Liver (tissue), 8 donors: ENCODE measurements at regions not wholly inside any gene's neighbourhood (a gene's known extent, or its start where the extent isn't known, plus 50 kb on each side); places are given as distances from the start of the nearest gene placed in this dataset.

Source experiments
- DNase-seq: peaks from one replicate; pipeline ENCODE4 v3.0.0-alpha.2; 2017; ENCODE audit warnings: low spot score
- H3K27ac ChIP-seq, 2 donors: one replicate each; pipeline ENCODE4 v1.7.0; 2013; ENCODE audit warnings: inconsistent platforms in 2 of 2, low read length in 2 of 2, control low read depth in 1 of 2, low read depth in 1 of 2, mild to moderate bottlenecking in 1 of 2
- H3K27me3 ChIP-seq, 4 donors: one replicate each; pipeline versions ENCODE4 v1.6.1 to v1.7.0; 2013; ENCODE audit warnings: low read length in 3 of 4, inconsistent platforms in 1 of 4, mild to moderate bottlenecking in 1 of 4, moderate library complexity in 1 of 4; ENCODE audit not compliant: control insufficient read depth in 4 of 4, insufficient read depth in 4 of 4
- H3K36me3 ChIP-seq, 4 donors: one replicate each; pipeline versions ENCODE4 v1.6.1 to v1.7.0; 2013; ENCODE audit warnings: low read length in 3 of 4, mild to moderate bottlenecking in 3 of 4, low read depth in 1 of 4, moderate library complexity in 1 of 4; ENCODE audit not compliant: control insufficient read depth in 4 of 4, insufficient read depth in 3 of 4
- H3K4me1 ChIP-seq, 4 donors: one replicate each; pipeline versions ENCODE4 v1.6.1 to v1.7.0; 2013; ENCODE audit warnings: low read length in 3 of 4, mild to moderate bottlenecking in 3 of 4, moderate library complexity in 1 of 4; ENCODE audit not compliant: control insufficient read depth in 4 of 4, insufficient read depth in 4 of 4
- H3K4me3 ChIP-seq, 3 donors: one replicate each; pipeline versions ENCODE4 v1.6.1 to v1.7.0; 2013; ENCODE audit warnings: low read length in 3 of 3, control low read depth in 1 of 3, low read depth in 1 of 3, mild to moderate bottlenecking in 1 of 3
- H3K9ac ChIP-seq, 2 donors: one replicate each; pipeline ENCODE4 v1.7.0; 2013; ENCODE audit warnings: low read length in 2 of 2, mild to moderate bottlenecking in 2 of 2, moderate library complexity in 2 of 2, control low read depth in 1 of 2, low read depth in 1 of 2
- H3K9me3 ChIP-seq, 4 donors: one replicate each; pipeline versions ENCODE4 v1.6.1 to v1.7.0; 2013; ENCODE audit warnings: low read length in 3 of 4; ENCODE audit not compliant: control insufficient read depth in 4 of 4
- ATF3 ChIP-seq: IDR thresholded peaks from 2 replicates; pipeline ENCODE4 v1.6.1; 2016; ENCODE audit warnings: antibody characterized with exemption
- EGR1 ChIP-seq, 2 donors: IDR thresholded peaks; 2 replicates each; pipeline ENCODE4 v1.6.1; 2016 to 2018; ENCODE audit warnings: antibody characterized with exemption in 2 of 2, low read depth in 2 of 2
- FOXA1 ChIP-seq: IDR thresholded peaks from 2 replicates; pipeline ENCODE4 v1.6.1; 2016; ENCODE audit warnings: antibody characterized with exemption
- FOXA2 ChIP-seq: IDR thresholded peaks from 2 replicates; pipeline ENCODE4 v1.6.1; 2016; ENCODE audit warnings: antibody characterized with exemption
- GABPA ChIP-seq, 2 donors: IDR thresholded peaks in 1 of 2; conservative IDR thresholded peaks in 1 of 2; 2 replicates each; pipeline ENCODE4 v1.6.1; 2016; ENCODE audit warnings: antibody characterized with exemption in 2 of 2, mild to moderate bottlenecking in 1 of 2, moderate library complexity in 1 of 2
- HNF4A ChIP-seq, 2 donors: conservative IDR thresholded peaks; 2 replicates each; pipeline ENCODE4 v1.6.1; 2016; ENCODE audit warnings: antibody characterized with exemption in 2 of 2, mild to moderate bottlenecking in 2 of 2
- HNF4G ChIP-seq: IDR thresholded peaks from 2 replicates; pipeline ENCODE4 v1.6.1; 2016; ENCODE audit warnings: antibody characterized with exemption
- JUND ChIP-seq, 2 donors: IDR thresholded peaks; 2 replicates each; pipeline ENCODE4 v1.6.1; 2016; ENCODE audit warnings: antibody characterized with exemption in 2 of 2
- NR2F2 ChIP-seq: IDR thresholded peaks from 2 replicates; pipeline ENCODE4 v1.6.1; 2016; ENCODE audit warnings: antibody characterized with exemption
- RAD21 ChIP-seq, 2 donors: IDR thresholded peaks; 2 replicates each; pipeline ENCODE4 v1.6.1; 2016; ENCODE audit warnings: antibody characterized with exemption in 2 of 2, mild to moderate bottlenecking in 2 of 2
- RXRA ChIP-seq, 2 donors: IDR thresholded peaks; 2 replicates each; pipeline ENCODE4 v1.6.1; 2017 to 2018; ENCODE audit warnings: antibody characterized with exemption in 2 of 2, mild to moderate bottlenecking in 1 of 2
- SP1 ChIP-seq: IDR thresholded peaks from 2 replicates; pipeline ENCODE4 v1.6.1; 2018; ENCODE audit warnings: antibody characterized with exemption, mild to moderate bottlenecking
- TAF1 ChIP-seq: conservative IDR thresholded peaks from 2 replicates; pipeline ENCODE4 v1.6.1; 2016; ENCODE audit warnings: antibody characterized with exemption, mild to moderate bottlenecking
- YY1 ChIP-seq: IDR thresholded peaks from 2 replicates; pipeline ENCODE4 v1.6.1; 2016; ENCODE audit warnings: antibody characterized with exemption, mild to moderate bottlenecking
- ZBTB33 ChIP-seq: IDR thresholded peaks from 2 replicates; pipeline ENCODE4 v1.6.1; 2016; ENCODE audit warnings: antibody characterized with exemption
- WGBS: extraction: QIAGEN DNeasy Blood & Tissue Kit; methylation state at CpG from one replicate; pipeline ENCODE4 v1.1.7; 2013; 5-methylcytosine and 5-hydroxymethylcytosine counted together
- TF ChIP-seq, protein P1 (sequence below): IDR thresholded peaks from 2 replicates; pipeline ENCODE4 v1.6.1; 2016; ENCODE audit warnings: antibody characterized with exemption
- TF ChIP-seq, protein P2 (sequence below): fragments of 150-350 bp; IDR thresholded peaks from 2 replicates; pipeline ENCODE4 v1.5.1; 2017; ENCODE audit warnings: improper control_type of control experiment, low read depth, low read length; ENCODE audit not compliant: missing input control
- donor health status: healthy.
- donor health status: healthy.
- donor health status: healthy.
- donor health status: healthy.
- donor health status: healthy.

DNA sequence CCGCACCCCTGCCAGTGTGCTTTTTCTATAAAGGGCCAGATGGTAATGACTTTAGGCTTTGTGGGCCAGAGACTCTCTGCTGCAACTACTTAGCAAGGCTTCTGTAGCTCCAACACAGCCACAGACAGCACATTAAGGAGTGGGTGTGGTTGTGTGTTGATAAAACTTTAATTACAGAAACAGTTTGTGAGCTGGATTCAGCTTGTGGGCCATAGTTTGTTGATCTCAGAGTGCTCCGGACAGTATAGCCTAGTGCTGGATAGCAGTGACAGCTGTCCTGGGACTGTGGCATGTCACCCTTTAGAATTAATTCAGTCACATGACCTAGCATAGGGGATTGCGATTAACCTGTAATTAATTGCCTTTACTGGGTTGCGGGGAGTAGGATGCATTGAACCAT is 109.7 kb downstream of the ZNF664 start:
- H3K27me3 ChIP-seq = no peaks in the 10 kb centered on the region
- no peaks in the 10 kb centered on the region for H3K36me3 ChIP-seq
- no peaks in the 10 kb centered on the region for H3K9me3 ChIP-seq
- no peak overlapping the region for H3K9ac ChIP-seq
- H3K27ac ChIP-seq = no peak overlapping the region
- WGBS = 96% methylated on average over 4 of the region's 4 CpGs
- no peak overlapping the region for H3K4me3 ChIP-seq
- no peak for DNase-seq
- no peak for TF ChIP-seq YY1
- no peak for TF ChIP-seq ATF3
- no peak for TF ChIP-seq TAF1
- no peak for TF ChIP-seq GABPA (IDR thresholded peaks at IDR 0.05 in 1 of 2, conservative IDR thresholded peaks at IDR 0.05 in 1 of 2)
- no peaks in the 10 kb centered on the region for H3K4me1 ChIP-seq

DNA sequence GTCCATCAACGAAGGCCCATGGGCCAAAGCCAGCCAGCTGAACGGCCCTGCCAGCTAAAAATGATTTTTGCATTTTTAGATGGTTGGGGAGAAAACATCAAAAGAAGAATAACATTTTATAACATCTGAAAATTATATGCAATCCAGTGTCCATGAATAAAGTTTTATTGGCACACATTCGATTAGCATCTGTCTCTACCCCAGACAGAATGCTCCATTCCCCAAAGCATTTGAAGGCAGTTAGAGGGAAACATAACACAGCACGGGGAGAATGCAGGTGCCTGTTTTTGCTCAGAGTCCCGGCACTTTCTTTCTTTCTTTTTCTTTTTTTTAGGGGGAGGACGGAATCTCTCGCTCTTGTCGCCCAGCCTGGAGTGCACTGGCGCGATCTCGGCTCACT is 110.7 kb downstream of the ZNF664 start:
- 94% methylated on average over 11 of the region's 11 CpGs for WGBS
- no peak for DNase-seq
- H3K9ac ChIP-seq = no peak overlapping the region

More for the DNA sequence above, 110.7 kb downstream of the ZNF664 start:
- Histone ChIP-seq H3K27ac (no peak overlapping the region), H3K4me1 (no peaks in the 10 kb centered on the region), H3K4me3 (no peak overlapping the region), H3K27me3 (no peaks in the 10 kb centered on the region), H3K36me3 (no peaks in the 10 kb centered on the region), H3K9me3 (no peaks in the 10 kb centered on the region)
- no peak for TF ChIP-seq HNF4A (conservative IDR thresholded peaks at IDR 0.05)
- no peak for TF ChIP-seq FOXA1
- no peak for TF ChIP-seq RXRA (IDR thresholded peaks at IDR 0.05)
- TF ChIP-seq YY1 = no peak
- no peak for TF ChIP-seq EGR1 (IDR thresholded peaks at IDR 0.05; ENCODE audit: low read depth in 2 of 2)
- TF ChIP-seq, protein P1, sequence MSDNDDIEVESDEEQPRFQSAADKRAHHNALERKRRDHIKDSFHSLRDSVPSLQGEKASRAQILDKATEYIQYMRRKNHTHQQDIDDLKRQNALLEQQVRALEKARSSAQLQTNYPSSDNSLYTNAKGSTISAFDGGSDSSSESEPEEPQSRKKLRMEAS = no peak
- no peak for TF ChIP-seq HNF4G
- TF ChIP-seq GABPA (IDR thresholded peaks at IDR 0.05 in 1 of 2, conservative IDR thresholded peaks at IDR 0.05 in 1 of 2) = no peak
- TF ChIP-seq FOXA2 = no peak
- TF ChIP-seq NR2F2 = no peak
- TF ChIP-seq ZBTB33 = no peak
- TF ChIP-seq SP1 = no peak
- TF ChIP-seq TAF1 = no peak
- TF ChIP-seq, protein P2, sequence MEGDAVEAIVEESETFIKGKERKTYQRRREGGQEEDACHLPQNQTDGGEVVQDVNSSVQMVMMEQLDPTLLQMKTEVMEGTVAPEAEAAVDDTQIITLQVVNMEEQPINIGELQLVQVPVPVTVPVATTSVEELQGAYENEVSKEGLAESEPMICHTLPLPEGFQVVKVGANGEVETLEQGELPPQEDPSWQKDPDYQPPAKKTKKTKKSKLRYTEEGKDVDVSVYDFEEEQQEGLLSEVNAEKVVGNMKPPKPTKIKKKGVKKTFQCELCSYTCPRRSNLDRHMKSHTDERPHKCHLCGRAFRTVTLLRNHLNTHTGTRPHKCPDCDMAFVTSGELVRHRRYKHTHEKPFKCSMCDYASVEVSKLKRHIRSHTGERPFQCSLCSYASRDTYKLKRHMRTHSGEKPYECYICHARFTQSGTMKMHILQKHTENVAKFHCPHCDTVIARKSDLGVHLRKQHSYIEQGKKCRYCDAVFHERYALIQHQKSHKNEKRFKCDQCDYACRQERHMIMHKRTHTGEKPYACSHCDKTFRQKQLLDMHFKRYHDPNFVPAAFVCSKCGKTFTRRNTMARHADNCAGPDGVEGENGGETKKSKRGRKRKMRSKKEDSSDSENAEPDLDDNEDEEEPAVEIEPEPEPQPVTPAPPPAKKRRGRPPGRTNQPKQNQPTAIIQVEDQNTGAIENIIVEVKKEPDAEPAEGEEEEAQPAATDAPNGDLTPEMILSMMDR = no peak
- TF ChIP-seq RAD21 (IDR thresholded peaks at IDR 0.05) = no peak
- no peak for TF ChIP-seq JUND (IDR thresholded peaks at IDR 0.05)
